ENCODE measurements at regions not wholly inside any gene's neighbourhood (a gene's known extent, or its start where the extent isn't known, plus 50 kb on each side); places are given as distances from the start of the nearest gene placed in this dataset.

GRCh38 chr12:34348836-34349672 is 326.8 kb downstream of the ALG10 start:
- DNase-seq, result no peak
- in situ Hi-C loops (cut with MboI; ENCODE audit: low pct_unique_long_range_greater_than_20kb, low sequenced_read_pairs), result no loop called here

DNA sequence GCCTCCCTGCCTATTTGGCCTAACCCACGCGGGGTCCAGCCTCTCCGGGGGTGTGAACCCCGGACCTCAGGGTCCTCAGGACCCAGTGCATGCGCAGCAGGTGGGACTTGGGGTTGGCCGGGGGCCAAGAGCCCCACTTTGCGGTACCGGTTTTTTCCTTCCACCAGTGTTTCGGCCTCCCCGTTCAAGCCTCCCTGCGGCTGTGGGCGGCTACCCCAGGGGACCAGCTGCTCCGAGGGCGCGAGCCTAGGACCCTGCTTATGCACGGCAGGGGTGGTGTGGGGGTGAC is 327.3 kb downstream of the ALG10 start:
- DNase-seq, result no peak
- in situ Hi-C loops (cut with MboI; ENCODE audit: low pct_unique_long_range_greater_than_20kb, low sequenced_read_pairs), result no loop called here

DNA sequence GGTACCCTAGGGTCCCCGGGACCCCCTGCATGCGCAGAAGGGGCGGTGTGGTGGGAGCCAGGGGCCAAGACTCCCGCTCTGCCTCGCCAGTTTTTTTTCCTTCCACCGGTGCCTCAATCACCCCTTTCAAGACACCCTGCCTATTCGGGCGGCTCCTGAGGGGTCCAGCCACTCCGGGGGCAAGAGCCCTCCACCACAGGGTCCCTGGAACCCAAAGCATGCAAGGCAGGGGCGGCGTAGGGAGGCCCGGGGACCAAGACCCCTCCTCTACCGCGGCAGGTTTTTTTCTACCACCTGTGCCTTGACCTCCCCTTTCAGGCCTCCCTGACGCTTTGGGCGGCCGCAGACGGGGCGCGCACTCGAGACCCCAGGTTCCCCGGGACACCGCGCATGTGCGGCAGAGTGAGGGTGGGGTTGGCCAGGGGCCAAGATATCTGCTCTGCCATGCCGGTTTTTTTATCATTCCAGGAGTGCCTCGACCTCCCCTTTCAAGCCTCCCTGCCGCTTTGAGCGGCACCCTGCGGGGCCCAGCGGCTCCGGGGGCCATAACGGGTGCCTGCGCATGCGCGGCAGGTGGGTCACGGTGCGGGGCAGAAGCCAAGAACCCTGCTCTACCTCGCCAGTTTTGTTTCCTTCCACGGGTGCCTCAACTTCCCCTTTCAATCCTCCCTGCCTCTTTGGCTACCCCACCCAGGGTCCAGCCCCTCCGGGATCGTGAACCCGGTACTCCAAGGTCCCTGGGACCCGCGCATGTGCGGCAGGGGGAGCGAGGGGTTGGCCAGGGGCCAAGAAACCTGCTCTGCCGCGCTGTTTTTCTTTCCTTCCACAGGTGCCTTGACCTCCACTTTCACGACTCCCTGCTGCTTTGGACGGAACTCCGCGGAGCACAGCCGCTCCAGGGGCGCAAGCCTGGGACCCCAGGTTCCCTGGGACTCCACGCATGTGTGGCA is 328.1 kb downstream of the ALG10 start:
- no peak for DNase-seq
- in situ Hi-C loops (cut with MboI; ENCODE audit: low pct_unique_long_range_greater_than_20kb, low sequenced_read_pairs), result no loop called here

DNA sequence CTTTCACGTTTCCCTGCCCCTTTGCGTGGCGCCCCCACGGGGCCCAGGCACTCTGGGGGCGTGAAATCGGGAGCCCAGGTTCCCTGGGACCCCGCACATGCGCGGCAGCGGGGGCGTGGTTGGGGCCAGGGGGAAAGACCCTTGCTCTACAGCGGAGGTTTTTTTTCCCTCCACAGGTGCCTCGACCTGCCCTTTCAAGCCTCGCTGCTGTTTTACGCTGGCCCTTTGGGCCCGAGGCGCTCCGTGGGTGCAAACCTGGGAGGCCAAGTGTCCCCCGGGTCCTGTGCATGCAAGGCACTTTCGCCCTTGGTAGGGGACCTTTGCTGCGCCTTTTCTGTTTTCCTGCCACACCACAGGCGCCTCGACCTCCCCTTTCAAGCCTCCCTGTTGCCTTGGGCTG is 329.8 kb downstream of the ALG10 start:
- in situ Hi-C loops (cut with MboI; ENCODE audit: low pct_unique_long_range_greater_than_20kb, low sequenced_read_pairs), result no loop called here
- DNase-seq, result no peak

DNA sequence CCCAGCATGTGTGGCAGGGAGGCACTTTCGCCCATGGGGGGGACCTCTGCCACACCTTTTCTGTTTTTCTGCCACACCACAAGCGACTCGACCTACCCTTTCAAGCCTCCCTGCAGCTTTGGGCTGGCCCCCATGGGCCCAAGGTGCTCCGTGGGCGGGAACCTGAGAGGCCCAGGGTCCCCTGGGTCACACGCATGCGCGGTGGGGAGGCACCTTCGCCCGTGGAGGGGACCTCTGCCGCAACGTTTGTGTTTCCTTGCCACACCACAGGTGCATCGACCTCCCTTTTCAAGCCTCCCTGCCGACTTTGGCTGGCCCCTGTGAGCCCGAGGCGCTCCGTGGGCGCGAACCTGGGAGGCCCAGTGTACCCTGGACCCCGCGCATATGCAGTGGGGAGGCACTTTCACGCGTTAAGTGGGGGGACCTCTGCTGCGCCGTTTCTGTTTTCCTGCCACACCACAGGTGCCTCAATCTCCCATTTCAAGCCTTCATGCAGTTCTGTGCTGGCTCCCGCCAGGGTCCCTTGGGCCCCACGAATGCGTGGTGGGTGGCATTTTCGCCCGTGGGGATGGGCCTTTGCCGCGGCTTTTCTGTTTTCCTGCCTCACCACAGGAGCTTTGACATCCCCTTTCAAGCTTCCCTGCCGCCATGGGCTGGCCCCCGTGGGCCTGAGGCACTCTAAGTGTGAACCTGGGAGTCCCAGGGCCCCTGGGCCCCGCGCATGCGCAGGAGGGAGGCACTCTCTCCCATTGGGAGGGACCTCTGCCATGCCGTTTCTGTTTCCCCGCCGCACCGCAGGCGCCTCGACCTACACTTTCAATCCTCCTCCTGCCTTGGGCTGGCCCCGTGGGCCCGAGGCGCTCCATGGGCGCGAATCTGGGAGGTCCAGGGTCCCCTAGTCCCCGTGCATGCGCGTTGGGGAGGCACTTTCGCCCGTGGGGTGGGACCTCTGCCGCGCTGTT is 332.2 kb downstream of the ALG10 start:
- DNase-seq, result no peak
- in situ Hi-C loops (cut with MboI; ENCODE audit: low pct_unique_long_range_greater_than_20kb, low sequenced_read_pairs), result no loop called here

DNA sequence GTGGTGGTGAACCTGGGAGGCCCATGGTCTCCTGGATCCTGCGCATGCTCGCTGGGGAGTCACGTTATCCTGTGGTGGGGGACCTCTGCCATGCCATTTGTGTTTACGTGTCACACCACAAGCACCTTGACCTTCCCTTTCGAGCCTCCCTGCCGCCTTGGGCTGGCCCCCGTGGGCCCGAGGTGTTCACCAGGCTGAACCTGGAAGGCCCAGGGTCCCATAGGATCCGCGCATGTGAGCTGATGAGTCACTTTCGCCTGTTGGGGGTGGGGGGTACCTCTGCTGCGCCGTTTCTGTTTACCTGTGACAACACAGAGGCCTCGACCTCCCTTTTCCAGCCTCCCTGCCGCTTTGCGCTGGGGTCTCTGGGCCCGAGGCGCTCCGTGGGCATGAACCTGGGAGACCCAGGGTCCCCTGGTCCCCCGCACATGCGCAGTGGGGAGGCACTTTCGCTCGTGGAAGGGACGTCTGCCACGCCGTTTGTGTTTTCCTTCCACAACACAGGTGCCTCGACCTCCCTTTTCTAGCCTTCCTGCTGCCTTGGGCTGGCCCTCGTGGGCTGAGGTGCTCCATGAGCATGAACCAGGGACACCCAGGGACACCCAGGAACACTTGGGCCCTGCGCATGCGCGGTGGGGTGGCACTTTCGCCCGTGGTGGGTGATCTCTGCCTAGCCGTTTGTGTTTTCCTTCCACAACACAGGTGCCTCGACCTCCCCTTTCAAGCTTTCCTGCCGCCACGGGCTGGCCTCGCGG is 334.1 kb downstream of the ALG10 start:
- in situ Hi-C loops (cut with MboI; ENCODE audit: low pct_unique_long_range_greater_than_20kb, low sequenced_read_pairs), result no loop called here
- no peak for DNase-seq

DNA sequence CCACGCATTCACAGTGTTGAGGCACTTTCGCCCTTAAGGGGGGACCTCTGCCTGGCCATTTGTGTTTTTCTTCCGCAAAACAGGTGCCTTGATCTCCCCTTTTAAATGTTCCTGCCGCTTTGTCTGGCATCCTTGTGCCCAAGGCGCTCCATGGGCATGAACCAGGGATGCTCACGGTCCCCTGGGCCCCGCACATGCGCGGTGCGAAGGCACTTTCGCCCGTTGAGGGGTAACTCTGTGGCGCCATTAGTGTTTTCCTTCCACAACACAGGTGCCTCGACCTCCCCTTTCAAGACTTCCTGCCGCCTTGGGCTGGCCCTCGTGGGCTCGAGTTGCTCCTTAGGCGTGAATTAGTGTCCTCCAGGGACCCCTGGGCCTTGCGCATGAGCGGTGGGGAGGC is 335.5 kb downstream of the ALG10 start:
- no peak for DNase-seq
- in situ Hi-C loops (cut with MboI; ENCODE audit: low pct_unique_long_range_greater_than_20kb, low sequenced_read_pairs), result no loop called here

DNA sequence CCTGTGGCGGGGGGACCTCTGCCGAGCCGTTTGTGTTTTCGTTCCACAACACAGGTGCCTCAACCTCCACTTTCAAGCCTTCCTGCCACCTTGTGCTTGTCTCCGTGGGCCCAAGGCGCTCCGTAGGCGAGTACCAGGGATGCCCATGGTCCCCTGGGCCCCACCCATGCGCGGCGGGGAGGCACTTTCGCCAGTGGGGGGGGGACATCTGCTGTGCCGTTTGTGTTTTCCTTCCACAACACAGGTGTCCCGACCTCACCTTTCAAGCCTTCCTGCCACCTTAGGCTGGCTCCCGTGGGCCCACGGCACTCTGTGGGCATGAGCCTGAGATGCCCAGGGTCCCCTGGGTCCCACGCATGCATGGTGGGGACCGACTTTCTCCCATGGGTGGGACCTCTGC is 335.9 kb downstream of the ALG10 start:
- in situ Hi-C loops (cut with MboI; ENCODE audit: low pct_unique_long_range_greater_than_20kb, low sequenced_read_pairs), result no loop called here
- DNase-seq, result no peak

GRCh38 chr12:34361721-34362316 is 339.5 kb downstream of the ALG10 start:
- DNase-seq, result no peak
- in situ Hi-C loops (cut with MboI; ENCODE audit: low pct_unique_long_range_greater_than_20kb, low sequenced_read_pairs), result no loop called here

- in situ Hi-C loops (cut with MboI; ENCODE audit: low pct_unique_long_range_greater_than_20kb, low sequenced_read_pairs), result no loop called here
Observed at GRCh38 chr12:34363050-34363673, 340.9 kb downstream of the ALG10 start.

DNA sequence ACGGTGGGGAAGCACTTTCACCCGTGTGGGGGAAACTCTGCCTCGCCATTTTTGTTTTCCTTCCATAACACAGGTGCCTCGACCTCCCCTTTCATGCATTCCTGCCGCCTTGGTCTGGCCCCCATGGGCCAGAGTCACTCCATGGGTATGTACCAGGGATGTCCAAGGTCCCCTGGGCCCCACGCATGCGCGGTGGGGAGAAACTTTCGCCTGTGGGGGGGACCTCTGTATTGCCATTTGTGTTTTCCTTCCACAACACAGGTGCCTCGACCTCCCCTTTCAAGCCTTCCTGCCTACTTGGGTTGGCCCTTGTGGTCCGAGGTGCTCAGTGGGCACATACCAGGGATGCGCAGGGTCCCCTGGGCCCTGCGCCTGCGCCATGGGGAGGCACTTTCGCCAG is 345.8 kb downstream of the ALG10 start:
- DNase-seq, result no peak
- in situ Hi-C loops (cut with MboI; ENCODE audit: low pct_unique_long_range_greater_than_20kb, low sequenced_read_pairs), result no loop called here

More at GRCh38 chr12:34363050-34363673, 340.9 kb downstream of the ALG10 start:
- no peak for DNase-seq

- no peak for DNase-seq
- in situ Hi-C loops (cut with MboI; ENCODE audit: low pct_unique_long_range_greater_than_20kb, low sequenced_read_pairs), result no loop called here
Observed at GRCh38 chr12:34371050-34371449, 348.8 kb downstream of the ALG10 start.

DNA sequence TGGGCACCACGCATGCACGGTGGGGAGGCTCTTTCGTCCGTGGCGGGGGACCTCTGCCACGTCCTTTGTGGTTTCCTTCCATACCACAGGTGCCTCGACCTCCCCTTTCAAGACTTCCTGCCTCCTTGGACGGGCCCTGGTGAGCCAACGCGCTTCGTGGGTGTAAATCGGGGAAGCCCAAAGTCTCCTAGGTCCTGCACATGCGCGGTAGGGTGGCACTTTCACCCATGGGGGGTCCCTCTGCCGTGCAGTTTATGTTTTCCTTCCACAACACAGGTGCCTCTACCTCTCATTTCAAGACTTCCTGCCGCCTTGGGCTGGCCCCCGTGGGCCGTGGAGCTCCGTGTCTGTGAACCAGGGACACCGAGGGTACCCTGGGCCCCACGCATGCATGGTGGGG is 349.7 kb downstream of the ALG10 start:
- in situ Hi-C loops (cut with MboI; ENCODE audit: low pct_unique_long_range_greater_than_20kb, low sequenced_read_pairs), result no loop called here
- no peak for DNase-seq

DNA sequence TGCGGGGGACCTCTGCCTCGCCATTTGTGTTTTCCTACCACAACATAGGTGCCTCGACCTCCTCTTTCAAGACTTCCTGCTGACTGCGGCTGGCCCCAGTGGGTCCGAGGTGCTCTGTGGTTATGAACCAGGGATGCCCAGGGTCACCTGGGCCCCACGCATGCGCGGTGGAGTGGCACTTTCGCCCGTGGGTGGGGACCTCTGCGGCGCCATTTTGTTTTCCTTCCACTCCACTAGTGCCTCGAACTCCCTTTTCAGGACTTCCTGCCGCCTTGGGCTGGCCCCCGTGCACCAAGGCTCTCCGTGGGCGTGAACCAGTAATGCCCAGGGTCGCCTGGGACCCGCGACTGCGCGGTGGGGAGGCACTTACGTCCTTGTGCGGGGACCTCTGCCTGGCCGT is 351.6 kb downstream of the ALG10 start:
- in situ Hi-C loops (cut with MboI; ENCODE audit: low pct_unique_long_range_greater_than_20kb, low sequenced_read_pairs), result no loop called here
- no peak for DNase-seq

DNA sequence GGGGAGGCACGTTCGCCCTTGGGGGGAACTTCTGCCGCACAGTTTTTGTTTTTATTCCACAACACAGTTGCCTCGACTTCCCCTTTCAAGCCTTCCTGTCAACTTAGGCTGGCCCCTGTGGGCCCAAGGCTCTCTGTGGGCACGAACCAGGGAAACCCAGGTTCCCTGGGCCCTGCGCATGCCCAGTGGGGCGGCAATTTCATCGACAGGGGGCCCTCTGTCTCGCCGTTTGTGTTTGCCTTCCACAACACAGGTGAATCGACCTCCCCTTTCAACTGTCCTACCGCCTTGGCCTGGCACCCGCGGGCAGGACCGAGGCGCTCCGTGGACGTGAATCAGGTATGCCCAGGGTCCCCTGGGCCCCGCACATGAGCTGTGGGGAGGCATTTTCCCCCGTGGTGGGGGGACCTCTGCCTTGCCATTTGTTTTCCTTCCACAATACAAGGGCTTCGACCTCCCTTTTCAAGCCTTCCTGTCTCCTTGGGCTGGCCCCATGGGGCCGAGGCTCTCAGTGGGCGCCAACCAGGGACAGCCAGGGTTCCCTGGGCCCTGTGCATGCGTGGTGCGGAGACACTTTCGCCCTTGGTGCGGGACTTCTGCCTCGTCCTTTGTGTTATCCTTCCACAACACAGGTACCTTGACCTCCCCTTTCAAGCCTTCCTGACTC is 354.0 kb downstream of the ALG10 start:
- in situ Hi-C loops (cut with MboI; ENCODE audit: low pct_unique_long_range_greater_than_20kb, low sequenced_read_pairs), result loop anchor here (25.0 kb wide), 1 partner anchor 89 kb away; no protein-coding TSS in a partner anchor
- DNase-seq, result no peak

GRCh38 chr12:34377243-34378035 is 355.1 kb downstream of the ALG10 start:
- in situ Hi-C loops (cut with MboI; ENCODE audit: low pct_unique_long_range_greater_than_20kb, low sequenced_read_pairs), result loop anchor here (25.0 kb wide), 1 partner anchor 90 kb away; no protein-coding TSS in a partner anchor
- no peak for DNase-seq

Measured in KBM-7 (cell line).